ENCODE measurements at regions not wholly inside any gene's neighbourhood (a gene's known extent, or its start where the extent isn't known, plus 50 kb on each side); places are given as distances from the start of the nearest gene placed in this dataset.
"Not testable (repeated sequence)": the region's sequence is repeated elsewhere in the genome, so short reads cannot be mapped to it uniquely, and the experiment has no call there.

GRCh38 chr15:39262995-39263772 lies 317.7 kb upstream of the THBS1 start:
- DNase-seq = not testable (repeated sequence)

GRCh38 chr15:39265261-39265660 lies 315.6 kb upstream of the THBS1 start:
- DNase-seq = no peak

- no peak for DNase-seq
These were observed 314.0 kb upstream of the THBS1 start for GRCh38 chr15:39266890-39267289.

- DNase-seq = no peak
These were observed 313.2 kb upstream of the THBS1 start for GRCh38 chr15:39267685-39268084.

GRCh38 chr15:39269352-39269751 lies 311.5 kb upstream of the THBS1 start:
- DNase-seq = no peak

GRCh38 chr15:39269821-39270220 lies 311.1 kb upstream of the THBS1 start:
- no peak for DNase-seq

GRCh38 chr15:39270221-39270855 lies 310.5 kb upstream of the THBS1 start:
- DNase-seq = no peak

GRCh38 chr15:39270934-39271333 lies 309.9 kb upstream of the THBS1 start:
- DNase-seq = no peak

GRCh38 chr15:39272901-39273300 lies 308.0 kb upstream of the THBS1 start:
- no peak for DNase-seq

- DNase-seq = no peak
These were observed 307.0 kb upstream of the THBS1 start for GRCh38 chr15:39273717-39274411.

- no peak for DNase-seq
These were observed 305.8 kb upstream of the THBS1 start for GRCh38 chr15:39275066-39275465.

- DNase-seq = no peak
These were observed 301.6 kb upstream of the THBS1 start for GRCh38 chr15:39279311-39279710.

GRCh38 chr15:39281094-39281493 lies 299.8 kb upstream of the THBS1 start:
- no peak for DNase-seq

GRCh38 chr15:39282663-39283208 lies 298.1 kb upstream of the THBS1 start:
- no peak for DNase-seq

GRCh38 chr15:39283531-39283930 lies 297.3 kb upstream of the THBS1 start:
- DNase-seq = no peak

GRCh38 chr15:39285071-39285470 lies 295.8 kb upstream of the THBS1 start:
- no peak for DNase-seq

- DNase-seq = no peak
These were observed 295.2 kb upstream of the THBS1 start for GRCh38 chr15:39285663-39286062.

- no peak for DNase-seq
These were observed 294.2 kb upstream of the THBS1 start for GRCh38 chr15:39286706-39287105.

- DNase-seq = no peak
These were observed 293.3 kb upstream of the THBS1 start for GRCh38 chr15:39287322-39288195.

GRCh38 chr15:39290711-39291435 lies 290.0 kb upstream of the THBS1 start:
- DNase-seq = no peak

GRCh38 chr15:39291690-39292089 lies 289.2 kb upstream of the THBS1 start:
- no peak for DNase-seq

- DNase-seq = no peak
These were observed 283.9 kb upstream of the THBS1 start for GRCh38 chr15:39296955-39297354.

Measured in activated T-cell treated with anti-CD3 and anti-CD28 coated beads for 4 hours (primary cell).